SK-N-SH (cell line): ENCODE measurements at regions not wholly inside any gene's neighbourhood (a gene's known extent, or its start where the extent isn't known, plus 50 kb on each side); places are given as distances from the start of the nearest gene placed in this dataset.
A peak's percentile ranks its signal among the peaks of the same experiment; 100 is the strongest.

Source experiments
- CTCF ChIA-PET: fragments of 300-600, 350-600 bp; formaldehyde crosslinking; extraction: SDS; loops from one replicate; lab custom pipeline; 2021; lab: Yijun Ruan, JAX
- POLR2A ChIA-PET: fragments of 350-600 bp; sonication (Branson Sonifier 250); formaldehyde crosslinking; extraction: SDS; loops from one replicate; lab custom pipeline; 2020; ENCODE audit warnings: antibody characterized with exemption, inconsistent platforms; lab: Yijun Ruan, JAX
- DNase-seq: peaks from one replicate; pipeline ENCODE4 v3.0.0; 2012
- H2AFZ ChIP-seq: fragments of 200-600 bp; sonication (generic); 2 replicates; pipeline ENCODE4 v1.8.1; 2016; ENCODE audit warnings: antibody characterized with exemption, mild to moderate bottlenecking, low read depth
- H3F3A ChIP-seq: fragments of 200-600 bp; sonication (generic); replicated peaks from 2 replicates; pipeline ENCODE3; 2016; ENCODE audit warnings: antibody characterized with exemption, mild to moderate bottlenecking; ENCODE audit not compliant: insufficient read depth
- H3K27ac ChIP-seq, 2 experiments: fragments of 200-500 bp in 1 of 2; fragments of 200-600 bp in 1 of 2; sonication (Bioruptor generic) in 1 of 2; sonication (generic), shearing (Covaris generic) in 1 of 2; 2 replicates each; pipeline versions ENCODE4 v1.5.1 to v1.6.1; 2014 to 2016; ENCODE audit warnings: low read depth in 2 of 2, inconsistent platforms in 1 of 2, low read length in 1 of 2, mild to moderate bottlenecking in 1 of 2, mixed read lengths in 1 of 2
- H3K27me3 ChIP-seq: fragments of 200-600 bp; sonication (generic), shearing (Covaris generic); 2 replicates; pipeline ENCODE4 v1.6.1; 2016; ENCODE audit warnings: mixed run types; ENCODE audit not compliant: insufficient read depth
- H3K36me3 ChIP-seq, 2 experiments: fragments of 200-500 bp in 1 of 2; fragments of 200-600 bp in 1 of 2; sonication (Bioruptor generic) in 1 of 2; sonication (generic) in 1 of 2; replicated peaks in 1 of 2; 2 replicates each; pipeline versions ENCODE3 to v1.5.1; 2014 to 2016; ENCODE audit warnings: low read length in 1 of 2, mild to moderate bottlenecking in 1 of 2; ENCODE audit not compliant: insufficient read depth in 2 of 2, control insufficient read depth in 1 of 2
- H3K4me1 ChIP-seq, 2 experiments: fragments of 200-500 bp in 1 of 2; fragments of 200-600 bp in 1 of 2; sonication (Bioruptor generic) in 1 of 2; sonication (generic), shearing (Covaris generic) in 1 of 2; 2 replicates each; pipeline versions ENCODE4 v1.5.1 to v1.6.1; 2014 to 2016; ENCODE audit warnings: low read depth in 1 of 2, low read length in 1 of 2, mixed run types in 1 of 2; ENCODE audit not compliant: insufficient read depth in 2 of 2, control insufficient read depth in 1 of 2
- H3K4me2 ChIP-seq: fragments of 200-600 bp; sonication (generic), shearing (Covaris generic); 2 replicates; pipeline ENCODE4 v1.6.1; 2017; ENCODE audit warnings: mixed run types
- H3K4me3 ChIP-seq, 2 experiments: fragments of 200-500 bp in 1 of 2; fragments of 200-600 bp in 1 of 2; sonication (Bioruptor generic) in 1 of 2; sonication (generic), shearing (Covaris generic) in 1 of 2; 2 replicates each; pipeline versions ENCODE4 v1.5.1 to v1.8.1; 2014 to 2016; ENCODE audit warnings: low read depth in 2 of 2, inconsistent platforms in 1 of 2, low read length in 1 of 2, mild to moderate bottlenecking in 1 of 2, mixed read lengths in 1 of 2, moderate library complexity in 1 of 2
- H3K79me2 ChIP-seq: fragments of 200-600 bp; sonication (generic); 2 replicates; pipeline ENCODE4 v1.8.1; 2017; ENCODE audit warnings: mild to moderate bottlenecking; ENCODE audit not compliant: insufficient read depth
- H3K9ac ChIP-seq: fragments of 200-600 bp; sonication (generic); 2 replicates; pipeline ENCODE4 v1.6.1; 2017; ENCODE audit warnings: mixed run types
- H3K9me2 ChIP-seq: fragments of 200-600 bp; sonication (generic); 2 replicates; pipeline ENCODE4 v1.6.1; 2017; ENCODE audit warnings: mixed run types
- H3K9me3 ChIP-seq: fragments of 200-600 bp; sonication (generic); 2 replicates; pipeline ENCODE4 v1.6.1; 2017; ENCODE audit warnings: mixed run types, mild to moderate bottlenecking, moderate library complexity
- H4K20me1 ChIP-seq: fragments of 200-600 bp; sonication (generic); 2 replicates; pipeline ENCODE4 v1.6.1; 2017; ENCODE audit warnings: mild to moderate bottlenecking, mixed run types; ENCODE audit not compliant: insufficient read depth
- EZH2phosphoT487 ChIP-seq: fragments of 200-600 bp; sonication (generic); IDR thresholded peaks from 2 replicates; pipeline ENCODE4 v1.6.1; 2017; ENCODE audit warnings: low read depth, mixed run types, mild to moderate bottlenecking, antibody characterized with exemption, moderate library complexity, borderline replicate concordance
- FOXM1 ChIP-seq: IDR thresholded peaks from 2 replicates; pipeline ENCODE4 v1.4.0; 2012; ENCODE audit warnings: low read depth, mild to moderate bottlenecking
- JUND ChIP-seq: IDR thresholded peaks from 2 replicates; pipeline ENCODE4 v1.4.0; 2012
- NRF1 ChIP-seq: IDR thresholded peaks from 2 replicates; pipeline ENCODE4 v1.6.1; 2012; ENCODE audit warnings: low read depth, mild to moderate bottlenecking, low read length
- RCOR1 ChIP-seq: fragments of 150-350 bp; IDR thresholded peaks from 2 replicates; pipeline ENCODE4 v1.6.1; 2017; ENCODE audit warnings: antibody characterized with exemption, low read length
- RFX5 ChIP-seq: IDR thresholded peaks from 2 replicates; pipeline ENCODE4 v1.6.1; 2012; ENCODE audit warnings: mild to moderate bottlenecking, improper control_type of control experiment, low read length
- RXRA ChIP-seq: IDR thresholded peaks from 2 replicates; pipeline ENCODE4 v1.4.0; 2012; ENCODE audit warnings: low read depth, mild to moderate bottlenecking, borderline replicate concordance
- SMC3 ChIP-seq: IDR thresholded peaks from 2 replicates; pipeline ENCODE4 v1.6.1; 2012; ENCODE audit warnings: low read depth, low read length, improper control_type of control experiment
- TCF12 ChIP-seq: IDR thresholded peaks from 2 replicates; pipeline ENCODE4 v1.4.0; 2012
- YY1 ChIP-seq: IDR thresholded peaks from 2 replicates; pipeline ENCODE4 v1.4.0; 2012; ENCODE audit warnings: low read depth, mild to moderate bottlenecking
- ZBTB33 ChIP-seq: IDR thresholded peaks from 2 replicates; pipeline ENCODE4 v1.4.0; 2012; ENCODE audit warnings: low read depth, borderline replicate concordance
- WGBS: methylation state at CpG from one replicate; pipeline ENCODE4 v1.1.6; 2017; ENCODE audit warnings: low lambda C conversion rate; 5-methylcytosine and 5-hydroxymethylcytosine counted together
- TF ChIP-seq, protein P1 (sequence below): IDR thresholded peaks from 2 replicates; pipeline ENCODE4 v1.4.0; 2012; ENCODE audit warnings: low read depth, borderline replicate concordance

DNA sequence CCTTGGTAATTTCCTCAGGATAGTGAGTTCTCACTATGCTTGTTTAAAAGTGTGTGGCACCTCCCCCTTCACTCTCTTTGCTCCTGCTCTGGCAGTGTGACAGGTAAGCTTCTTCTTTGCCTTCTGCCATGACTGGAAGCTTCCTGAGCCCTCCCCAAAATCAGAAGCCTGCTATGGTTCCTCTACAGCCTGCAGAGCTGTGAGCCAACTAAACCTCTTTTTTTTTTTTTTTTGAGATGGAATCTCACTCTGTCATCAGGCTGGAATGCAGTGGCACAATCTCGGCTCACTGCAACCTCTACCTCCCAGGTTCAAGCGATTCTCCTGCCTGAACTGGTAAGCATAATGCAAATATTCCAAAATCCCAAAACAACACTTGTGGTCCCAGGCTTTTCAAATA is 80.0 kb downstream of the SOWAHC start:
- Histone ChIP-seq H3F3A (no peaks in the 10 kb centered on the region), H3K79me2 (no peaks in the 10 kb centered on the region), H2AFZ (no peak overlapping the region), H3K9ac (no peak overlapping the region), H3K27me3 (no peaks in the 10 kb centered on the region), H3K9me2 (no peaks in the 10 kb centered on the region), H4K20me1 (no peaks in the 10 kb centered on the region), H3K4me1 (no peaks in the 10 kb centered on the region; a peak in 2 of 4 replicates), H3K27ac (no peak overlapping the region), H3K4me2 (no peak overlapping the region), H3K36me3 (no peaks in the 10 kb centered on the region), H3K4me3 (no peak overlapping the region), H3K9me3 (no peaks in the 10 kb centered on the region)
- ChIA-PET CTCF (no interaction called here), POLR2A (no interaction called here)
- 26% methylated on average over 2 of the region's 2 CpGs for WGBS
- TF ChIP-seq JUND: 0 out of 2 replicates have a peak, but pooled peaks have one; percentile 13
- TF ChIP-seq TCF12: 0 out of 2 replicates have a peak, but pooled peaks have one; percentile 9
- no peak for TF ChIP-seq RXRA
- DNase-seq: no peak

DNA sequence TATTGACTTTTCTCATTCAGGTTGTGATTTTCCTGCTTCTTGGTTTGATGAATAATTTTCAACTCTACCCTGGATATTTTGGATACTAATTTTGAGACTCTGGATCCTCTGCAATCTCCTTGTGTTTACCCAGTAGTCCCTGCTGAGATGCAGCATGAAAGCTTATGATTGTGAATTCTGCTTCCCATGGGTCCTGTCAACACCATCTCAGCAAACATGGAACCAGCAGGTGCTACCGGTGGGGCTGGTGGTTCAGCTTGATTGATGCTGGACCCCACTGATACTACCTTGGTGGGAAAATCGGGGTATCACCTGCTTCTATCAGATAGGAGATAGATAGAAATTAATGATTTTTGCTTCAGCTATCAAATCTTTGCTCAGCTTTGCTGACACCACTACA is 81.1 kb downstream of the SOWAHC start:
- ChIA-PET CTCF (interaction anchor here (1.0 to 1.6 kb wide), 2 partner anchors 41 to 149 kb away, joined by 4 to 9 read pairs; no protein-coding TSS in a partner anchor), POLR2A (no interaction called here)
- Histone ChIP-seq H2AFZ (no peak overlapping the region), H3F3A (no peaks in the 10 kb centered on the region), H3K9me2 (no peaks in the 10 kb centered on the region), H3K27me3 (no peaks in the 10 kb centered on the region), H4K20me1 (no peaks in the 10 kb centered on the region), H3K4me2 (no peak overlapping the region), H3K79me2 (no peaks in the 10 kb centered on the region), H3K9me3 (no peaks in the 10 kb centered on the region), H3K27ac (no peak overlapping the region), H3K4me1 (peaks cover 0 to 2% of the 10 kb centered on the region in 2 experiments; a peak in 1 of 4 replicates), H3K4me3 (no peak overlapping the region), H3K36me3 (no peaks in the 10 kb centered on the region), H3K9ac (no peak overlapping the region)
- WGBS: 77% methylated on average over 2 of the region's 2 CpGs
- TF ChIP-seq FOXM1 (no peak), ZBTB33 (no peak), JUND (no peak), EZH2phosphoT487 (no peak), RCOR1 (no peak), RFX5 (no peak), YY1 (no peak), SMC3 (no peak), NRF1 (no peak)
- TF ChIP-seq, protein P1, sequence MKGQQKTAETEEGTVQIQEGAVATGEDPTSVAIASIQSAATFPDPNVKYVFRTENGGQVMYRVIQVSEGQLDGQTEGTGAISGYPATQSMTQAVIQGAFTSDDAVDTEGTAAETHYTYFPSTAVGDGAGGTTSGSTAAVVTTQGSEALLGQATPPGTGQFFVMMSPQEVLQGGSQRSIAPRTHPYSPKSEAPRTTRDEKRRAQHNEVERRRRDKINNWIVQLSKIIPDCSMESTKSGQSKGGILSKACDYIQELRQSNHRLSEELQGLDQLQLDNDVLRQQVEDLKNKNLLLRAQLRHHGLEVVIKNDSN: no peak
- DNase-seq: no peak
